Heart left ventricle (tissue), 13 donors: ENCODE measurements at regions not wholly inside any gene's neighbourhood (a gene's known extent, or its start where the extent isn't known, plus 50 kb on each side); places are given as distances from the start of the nearest gene placed in this dataset.
A peak's percentile ranks its signal among the peaks of the same experiment; 100 is the strongest.

ENCODE experiments used
- CTCF ChIP-seq, 12 donors: fragments of 200-600 bp; sonication (generic) in 4 of 12; IDR thresholded peaks; one replicate each; pipeline versions ENCODE4 v1.5.0 to v1.8.0; 2018 to 2022; ENCODE audit warnings: antibody characterized with exemption in 12 of 12, mild to moderate bottlenecking in 5 of 12
- POLR2A ChIP-seq, 2 donors: fragments of 450-650 bp; IDR thresholded peaks; one replicate each; pipeline ENCODE4 v1.6.1; 2017; ENCODE audit warnings: antibody characterized with exemption in 2 of 2, mild to moderate bottlenecking in 2 of 2, moderate library complexity in 2 of 2
- donor health status: ischemic (EF 13 %, LVEDD 7.1; RV severe dilation, severe dysfunction).
- donor health status: DM: no; HTN: yes; CAD: no.
- donor health status: DM: no; HTN: no; CAD: no.
- donor health status: ischemic (EF 25% LVEDD 6.9; RV normal size, moderate dysfunction).
- donor health status: ischemic (EF 25% LVEDD 5.7; RV mildly dilated, moderate dysfunction).
- donor health status: ischemic (EF 35%, LVEDD 5.7; RV mildly dilated, moderate dysfunction).
- donor health status: nonischemic (EF 11% LVEDD 7.7; RV severe dilation, severe dysfunction).
- donor health status: DM: yes; HTN: yes; CAD: no.
- donor health status: PGD.
- donor health status: ischemic (EF 29% LVEDD 5.4; RV normal size, mild dysfunction).
- donor health status: nonischemic (EF 23%, LVEDD 6.1; RV moderate dilation, normal function).

GRCh38 chr9:87813119-87813463, 69.6 kb upstream of the SPATA31E1 start:
- peak in 1 of 12 donors; percentile 2 for TF ChIP-seq CTCF (IDR thresholded peaks at IDR 0.05)
- no peak for TF ChIP-seq POLR2A (IDR thresholded peaks at IDR 0.05)
